ENCODE measurements at regions not wholly inside any gene's neighbourhood (a gene's known extent, or its start where the extent isn't known, plus 50 kb on each side); places are given as distances from the start of the nearest gene placed in this dataset.

- Mint-ChIP-seq H3K27ac (no peak overlapping the region), H3K9me3 (no peaks in the 10 kb centered on the region), H3K27me3 (no peaks in the 10 kb centered on the region), H3K4me1 (ENCODE audit: low read depth) (no peaks in the 10 kb centered on the region), H3K36me3 (ENCODE audit: low read depth) (no peaks in the 10 kb centered on the region), H3K4me3 (no peak overlapping the region)
- intact Hi-C loops (cut with micrococcal nuclease), result no loop called here
Measured at GRCh38 chr1:87572008-87572407, 243.3 kb downstream of the LMO4 start.

GRCh38 chr1:87572891-87573290 is 244.2 kb downstream of the LMO4 start:
- H3K9me3 Mint-ChIP-seq, result no peaks in the 10 kb centered on the region
- H3K27me3 Mint-ChIP-seq, result no peaks in the 10 kb centered on the region
- no peaks in the 10 kb centered on the region for H3K36me3 Mint-ChIP-seq (ENCODE audit: low read depth)
- H3K4me3 Mint-ChIP-seq, result no peak overlapping the region
- no peaks in the 10 kb centered on the region for H3K4me1 Mint-ChIP-seq (ENCODE audit: low read depth)
- no peak overlapping the region for H3K27ac Mint-ChIP-seq
- intact Hi-C loops (cut with micrococcal nuclease), result no loop called here

GRCh38 chr1:87575528-87575927 is 246.8 kb downstream of the LMO4 start:
- Mint-ChIP-seq H3K4me1 (ENCODE audit: low read depth) (no peaks in the 10 kb centered on the region), H3K27ac (no peak overlapping the region), H3K4me3 (no peak overlapping the region), H3K27me3 (no peaks in the 10 kb centered on the region), H3K36me3 (ENCODE audit: low read depth) (no peaks in the 10 kb centered on the region), H3K9me3 (no peaks in the 10 kb centered on the region)
- intact Hi-C loops (cut with micrococcal nuclease), result no loop called here

- Mint-ChIP-seq H3K4me1 (ENCODE audit: low read depth) (no peaks in the 10 kb centered on the region), H3K27me3 (no peaks in the 10 kb centered on the region), H3K27ac (no peak overlapping the region), H3K9me3 (no peaks in the 10 kb centered on the region), H3K36me3 (ENCODE audit: low read depth) (no peaks in the 10 kb centered on the region), H3K4me3 (no peak overlapping the region)
- intact Hi-C loops (cut with micrococcal nuclease), result no loop called here
Measured at GRCh38 chr1:87578464-87578863, 249.8 kb downstream of the LMO4 start.

- Mint-ChIP-seq H3K36me3 (ENCODE audit: low read depth) (no peaks in the 10 kb centered on the region), H3K27me3 (no peaks in the 10 kb centered on the region), H3K4me1 (ENCODE audit: low read depth) (peaks cover 16% of the 10 kb centered on the region), H3K4me3 (no peak overlapping the region), H3K27ac (no peak overlapping the region), H3K9me3 (no peaks in the 10 kb centered on the region)
- intact Hi-C loops (cut with micrococcal nuclease), result no loop called here
Measured at GRCh38 chr1:87583459-87583858, 254.8 kb downstream of the LMO4 start.

- H3K36me3 Mint-ChIP-seq (ENCODE audit: low read depth), result no peaks in the 10 kb centered on the region
- intact Hi-C loops (cut with micrococcal nuclease), result no loop called here
- H3K9me3 Mint-ChIP-seq, result no peaks in the 10 kb centered on the region
- H3K27me3 Mint-ChIP-seq, result no peaks in the 10 kb centered on the region
- H3K4me3 Mint-ChIP-seq, result no peak overlapping the region
- peaks cover 19% of the 10 kb centered on the region for H3K4me1 Mint-ChIP-seq (ENCODE audit: low read depth)
- no peak overlapping the region for H3K27ac Mint-ChIP-seq
Measured at GRCh38 chr1:87584586-87584985, 255.9 kb downstream of the LMO4 start.

GRCh38 chr1:87586501-87586900 is 257.8 kb downstream of the LMO4 start:
- no peaks in the 10 kb centered on the region for H3K36me3 Mint-ChIP-seq (ENCODE audit: low read depth)

GRCh38 chr1:87588495-87588894 is 259.8 kb downstream of the LMO4 start:
- Mint-ChIP-seq H3K36me3 (ENCODE audit: low read depth) (no peaks in the 10 kb centered on the region), H3K4me1 (ENCODE audit: low read depth) (peaks cover 26% of the 10 kb centered on the region), H3K27ac (no peak overlapping the region), H3K9me3 (no peaks in the 10 kb centered on the region), H3K4me3 (no peak overlapping the region), H3K27me3 (no peaks in the 10 kb centered on the region)
- intact Hi-C loops (cut with micrococcal nuclease), result no loop called here

More at GRCh38 chr1:87586501-87586900, 257.8 kb downstream of the LMO4 start:
- intact Hi-C loops (cut with micrococcal nuclease), result no loop called here
- H3K4me1 Mint-ChIP-seq (ENCODE audit: low read depth), result peaks cover 19% of the 10 kb centered on the region
- H3K27me3 Mint-ChIP-seq, result no peaks in the 10 kb centered on the region
- H3K27ac Mint-ChIP-seq, result no peak overlapping the region
- H3K4me3 Mint-ChIP-seq, result no peak overlapping the region
- no peaks in the 10 kb centered on the region for H3K9me3 Mint-ChIP-seq

- intact Hi-C loops (cut with micrococcal nuclease), result no loop called here
- H3K4me3 Mint-ChIP-seq, result no peak overlapping the region
- no peaks in the 10 kb centered on the region for H3K27me3 Mint-ChIP-seq
- H3K36me3 Mint-ChIP-seq (ENCODE audit: low read depth), result no peaks in the 10 kb centered on the region
- H3K4me1 Mint-ChIP-seq (ENCODE audit: low read depth), result peaks cover 40% of the 10 kb centered on the region
- no peaks in the 10 kb centered on the region for H3K9me3 Mint-ChIP-seq
- H3K27ac Mint-ChIP-seq, result no peak overlapping the region
Measured at GRCh38 chr1:87591492-87591891, 262.8 kb downstream of the LMO4 start.

- H3K36me3 Mint-ChIP-seq (ENCODE audit: low read depth), result no peaks in the 10 kb centered on the region
- no peak overlapping the region for H3K4me3 Mint-ChIP-seq
- peaks cover 38% of the 10 kb centered on the region for H3K4me1 Mint-ChIP-seq (ENCODE audit: low read depth)
- H3K27ac Mint-ChIP-seq, result no peak overlapping the region
- no peaks in the 10 kb centered on the region for H3K27me3 Mint-ChIP-seq
- intact Hi-C loops (cut with micrococcal nuclease), result no loop called here
- H3K9me3 Mint-ChIP-seq, result no peaks in the 10 kb centered on the region
Measured at GRCh38 chr1:87592156-87592555, 263.5 kb downstream of the LMO4 start.

- peak overlapping the region; percentile 41 for H3K27ac Mint-ChIP-seq
- no peak overlapping the region for H3K4me3 Mint-ChIP-seq
- peaks cover 21% of the 10 kb centered on the region for H3K4me1 Mint-ChIP-seq (ENCODE audit: low read depth)
- H3K36me3 Mint-ChIP-seq (ENCODE audit: low read depth), result no peaks in the 10 kb centered on the region
- no peaks in the 10 kb centered on the region for H3K9me3 Mint-ChIP-seq
- intact Hi-C loops (cut with micrococcal nuclease), result no loop called here
- H3K27me3 Mint-ChIP-seq, result no peaks in the 10 kb centered on the region
Measured at GRCh38 chr1:87594736-87595383, 266.2 kb downstream of the LMO4 start.

- Mint-ChIP-seq H3K27me3 (no peaks in the 10 kb centered on the region), H3K36me3 (ENCODE audit: low read depth) (no peaks in the 10 kb centered on the region), H3K4me1 (ENCODE audit: low read depth) (peaks cover 21% of the 10 kb centered on the region), H3K4me3 (no peak overlapping the region), H3K9me3 (no peaks in the 10 kb centered on the region), H3K27ac (peak overlapping the region; percentile 41)
- intact Hi-C loops (cut with micrococcal nuclease), result no loop called here
Measured at GRCh38 chr1:87595384-87595781, 266.7 kb downstream of the LMO4 start.

- Mint-ChIP-seq H3K9me3 (no peaks in the 10 kb centered on the region), H3K4me1 (ENCODE audit: low read depth) (peaks cover 15% of the 10 kb centered on the region), H3K27ac (no peak overlapping the region), H3K27me3 (no peaks in the 10 kb centered on the region), H3K36me3 (ENCODE audit: low read depth) (no peaks in the 10 kb centered on the region), H3K4me3 (no peak overlapping the region)
- intact Hi-C loops (cut with micrococcal nuclease), result no loop called here
Measured at GRCh38 chr1:87598429-87598828, 269.7 kb downstream of the LMO4 start.

GRCh38 chr1:87599569-87599968 is 270.9 kb downstream of the LMO4 start:
- H3K27ac Mint-ChIP-seq, result no peak overlapping the region
- H3K4me3 Mint-ChIP-seq, result no peak overlapping the region
- H3K36me3 Mint-ChIP-seq (ENCODE audit: low read depth), result no peaks in the 10 kb centered on the region
- H3K9me3 Mint-ChIP-seq, result no peaks in the 10 kb centered on the region
- H3K27me3 Mint-ChIP-seq, result no peaks in the 10 kb centered on the region
- peaks cover 14% of the 10 kb centered on the region for H3K4me1 Mint-ChIP-seq (ENCODE audit: low read depth)
- intact Hi-C loops (cut with micrococcal nuclease), result no loop called here

All from dendritic cell treated with granulocyte-macrophage colony-stimulating factor and Interleukin-4, amounts not matched to agents 40 ng/mL and 50 ng/mL, for 4 days (primary cell).